Tibial artery (tissue), 4 donors: ENCODE measurements at regions not wholly inside any gene's neighbourhood (a gene's known extent, or its start where the extent isn't known, plus 50 kb on each side); places are given as distances from the start of the nearest gene placed in this dataset.

ENCODE experiments used
- DNase-seq, 2 donors: peaks; one replicate each; pipeline ENCODE4 v3.0.0-alpha.2; 2019
- H3K27ac ChIP-seq, 2 donors: fragments of 200-600 bp; sonication (generic) in 1 of 2; 1 replicate in 1 of 2; 2 replicates in 1 of 2; pipeline ENCODE4 v1.5.1; 2018 to 2019; ENCODE audit warnings: mild to moderate bottlenecking in 1 of 2
- H3K27me3 ChIP-seq, 2 donors: fragments of 200-600 bp; sonication (generic) in 1 of 2; one replicate each; pipeline versions ENCODE4 v1.5.1 to v1.6.0; 2016 to 2019
- H3K36me3 ChIP-seq, 3 donors: fragments of 200-600 bp; sonication (generic) in 2 of 3; one replicate each; pipeline ENCODE4 v1.5.1; 2016 to 2019; ENCODE audit warnings: mild to moderate bottlenecking in 2 of 3
- H3K4me1 ChIP-seq, 4 donors: fragments of 200-600 bp; sonication (generic) in 2 of 4; 1 replicate in 3 of 4; 2 replicates in 1 of 4; pipeline ENCODE4 v1.5.1; 2016 to 2019
- H3K4me3 ChIP-seq, 2 donors: fragments of 200-600 bp; sonication (generic) in 1 of 2; 1 replicate in 1 of 2; 2 replicates in 1 of 2; pipeline ENCODE4 v1.5.1; 2018 to 2019; ENCODE audit warnings: mild to moderate bottlenecking in 2 of 2
- H3K9me3 ChIP-seq, 3 donors: fragments of 200-600 bp; sonication (generic) in 1 of 3; one replicate each; pipeline ENCODE4 v1.5.1; 2016 to 2019
- CTCF ChIP-seq, 2 experiments: fragments of 200-600 bp in 1 of 2; fragments of 450-650 bp in 1 of 2; IDR thresholded peaks; one replicate each; pipeline ENCODE4 v1.5.1; 2017 to 2019; ENCODE audit warnings: antibody characterized with exemption in 2 of 2, mild to moderate bottlenecking in 1 of 2, moderate library complexity in 1 of 2
- intact Hi-C: fragments of 100-400 bp; cut with DNase I; formaldehyde crosslinking; loops from one replicate; pipeline ENCODE4 v1.15.0; 2023; ENCODE audit warnings: low total_unique reads

GRCh38 chr21:19510057-19510456 lies 1106.5 kb upstream of the TMPRSS15 start:
- no peak overlapping the region for H3K27ac ChIP-seq
- no peaks in the 10 kb centered on the region for H3K36me3 ChIP-seq
- no peak overlapping the region for H3K4me3 ChIP-seq
- no peaks in the 10 kb centered on the region for H3K4me1 ChIP-seq
- H3K27me3 ChIP-seq, result no peaks in the 10 kb centered on the region
- intact Hi-C loops, result no loop called here
- DNase-seq, result no peak
- TF ChIP-seq CTCF (IDR thresholded peaks at IDR 0.05), result no peak
- peaks cover 0 to 9% (median 0%) of the 10 kb centered on the region in 3 donors for H3K9me3 ChIP-seq

GRCh38 chr21:19510653-19511052 lies 1107.1 kb upstream of the TMPRSS15 start:
- Histone ChIP-seq H3K4me1 (no peaks in the 10 kb centered on the region), H3K9me3 (peaks cover 0 to 9% (median 0%) of the 10 kb centered on the region in 3 donors), H3K36me3 (no peaks in the 10 kb centered on the region), H3K27me3 (no peaks in the 10 kb centered on the region), H3K4me3 (no peak overlapping the region), H3K27ac (no peak overlapping the region)
- no peak for TF ChIP-seq CTCF (IDR thresholded peaks at IDR 0.05)
- DNase-seq, result no peak
- intact Hi-C loops, result no loop called here

- H3K4me3 ChIP-seq, result no peak overlapping the region
- no peak for DNase-seq
- H3K36me3 ChIP-seq, result no peaks in the 10 kb centered on the region
- no peaks in the 10 kb centered on the region for H3K27me3 ChIP-seq
- intact Hi-C loops, result no loop called here
- H3K9me3 ChIP-seq, result no peaks in the 10 kb centered on the region
- H3K27ac ChIP-seq, result no peak overlapping the region
- H3K4me1 ChIP-seq, result no peaks in the 10 kb centered on the region
- TF ChIP-seq CTCF (IDR thresholded peaks at IDR 0.05), result no peak
These were observed 1118.8 kb upstream of the TMPRSS15 start for GRCh38 chr21:19522381-19522780.

GRCh38 chr21:19523061-19523460 lies 1119.5 kb upstream of the TMPRSS15 start:
- H3K9me3 ChIP-seq, result no peaks in the 10 kb centered on the region
- no peak for TF ChIP-seq CTCF (IDR thresholded peaks at IDR 0.05)
- H3K27ac ChIP-seq, result no peak overlapping the region
- H3K4me3 ChIP-seq, result no peak overlapping the region
- H3K36me3 ChIP-seq, result no peaks in the 10 kb centered on the region
- intact Hi-C loops, result no loop called here
- no peaks in the 10 kb centered on the region for H3K4me1 ChIP-seq
- no peak for DNase-seq
- no peaks in the 10 kb centered on the region for H3K27me3 ChIP-seq

- no peak overlapping the region for H3K4me3 ChIP-seq
- no peaks in the 10 kb centered on the region for H3K4me1 ChIP-seq
- intact Hi-C loops, result no loop called here
- no peaks in the 10 kb centered on the region for H3K9me3 ChIP-seq
- TF ChIP-seq CTCF (IDR thresholded peaks at IDR 0.05), result no peak
- no peak for DNase-seq
- no peaks in the 10 kb centered on the region for H3K36me3 ChIP-seq
- H3K27me3 ChIP-seq, result no peaks in the 10 kb centered on the region
- no peak overlapping the region for H3K27ac ChIP-seq
These were observed 1120.2 kb upstream of the TMPRSS15 start for GRCh38 chr21:19523746-19524145.

GRCh38 chr21:19529031-19529430 lies 1125.4 kb upstream of the TMPRSS15 start:
- no peaks in the 10 kb centered on the region for H3K36me3 ChIP-seq
- H3K4me1 ChIP-seq, result no peaks in the 10 kb centered on the region
- DNase-seq, result no peak
- no peaks in the 10 kb centered on the region for H3K27me3 ChIP-seq
- TF ChIP-seq CTCF (IDR thresholded peaks at IDR 0.05), result no peak
- no peak overlapping the region for H3K4me3 ChIP-seq
- intact Hi-C loops, result no loop called here
- H3K9me3 ChIP-seq, result no peaks in the 10 kb centered on the region
- H3K27ac ChIP-seq, result no peak overlapping the region
